Neuronal stem cell (in vitro differentiated cells): ENCODE measurements at regions not wholly inside any gene's neighbourhood (a gene's known extent, or its start where the extent isn't known, plus 50 kb on each side); places are given as distances from the start of the nearest gene placed in this dataset.

Source experiments
- DNase-seq: peaks from one replicate; pipeline ENCODE4 v3.0.0-alpha.2; 2013; ENCODE audit warnings: low spot score
- H2AFZ ChIP-seq: one replicate; pipeline ENCODE4 v1.6.1; 2013; ENCODE audit warnings: mild to moderate bottlenecking, low read length, inconsistent platforms
- H2AK5ac ChIP-seq: 2 replicates; pipeline ENCODE4 v1.6.1; 2013; ENCODE audit warnings: low read depth, mild to moderate bottlenecking, inconsistent platforms, low read length, moderate library complexity, mixed read lengths
- H2BK120ac ChIP-seq: 2 replicates; pipeline ENCODE4 v1.6.1; 2013; ENCODE audit warnings: low read depth, mild to moderate bottlenecking, inconsistent platforms, low read length, moderate library complexity, mixed read lengths
- H2BK12ac ChIP-seq: one replicate; pipeline ENCODE4 v1.6.1; 2013; ENCODE audit warnings: low read length, inconsistent platforms
- H2BK15ac ChIP-seq: 2 replicates; pipeline ENCODE4 v1.6.1; 2013; ENCODE audit warnings: mild to moderate bottlenecking, low read length, inconsistent platforms, mixed read lengths
- H2BK5ac ChIP-seq: one replicate; pipeline ENCODE4 v1.6.1; 2013; ENCODE audit warnings: inconsistent platforms, mild to moderate bottlenecking, low read length, moderate library complexity
- H3K14ac ChIP-seq: one replicate; pipeline ENCODE4 v1.6.1; 2013; ENCODE audit warnings: low read length, inconsistent platforms
- H3K18ac ChIP-seq: 2 replicates; pipeline ENCODE4 v1.6.1; 2013; ENCODE audit warnings: low read length, inconsistent platforms
- H3K23ac ChIP-seq: 2 replicates; pipeline ENCODE4 v1.6.1; 2013; ENCODE audit warnings: low read depth, mild to moderate bottlenecking, mixed read lengths, low read length, inconsistent platforms; ENCODE audit not compliant: poor library complexity
- H3K27ac ChIP-seq: replicated peaks from 3 replicates; pipeline ENCODE4 v1.5.1; 2013; ENCODE audit warnings: low read length, inconsistent platforms
- H3K27me3 ChIP-seq, 3 experiments: 2 replicates each; pipeline ENCODE4 v1.6.1; 2013; ENCODE audit warnings: low read length in 3 of 3, mild to moderate bottlenecking in 2 of 3, inconsistent platforms in 1 of 3, low read depth in 1 of 3, mixed read lengths in 1 of 3, moderate library complexity in 1 of 3; ENCODE audit not compliant: control insufficient read depth in 3 of 3, insufficient read depth in 3 of 3
- H3K36me3 ChIP-seq, 2 donors: replicated peaks in 1 of 2; 2 replicates each; pipeline ENCODE4 v1.6.1; 2013; ENCODE audit warnings: low read length in 2 of 2; ENCODE audit not compliant: control insufficient read depth in 2 of 2, insufficient read depth in 2 of 2
- H3K4ac ChIP-seq: 2 replicates; pipeline ENCODE4 v1.6.1; 2013; ENCODE audit warnings: inconsistent platforms, mild to moderate bottlenecking, low read length, moderate library complexity
- H3K4me1 ChIP-seq, 2 donors: 1 replicate in 1 of 2; 2 replicates in 1 of 2; pipeline ENCODE4 v1.6.1; 2013; ENCODE audit warnings: low read length in 2 of 2, low read depth in 1 of 2; ENCODE audit not compliant: control insufficient read depth in 2 of 2, insufficient read depth in 1 of 2
- H3K4me2 ChIP-seq: one replicate; pipeline ENCODE4 v1.6.1; 2013; ENCODE audit warnings: mild to moderate bottlenecking, low read length, inconsistent platforms; ENCODE audit not compliant: insufficient read depth, poor library complexity, severe bottlenecking
- H3K4me3 ChIP-seq, 2 donors: 2 replicates each; pipeline ENCODE4 v1.5.1; 2013; ENCODE audit warnings: low read length in 2 of 2, mild to moderate bottlenecking in 2 of 2, inconsistent platforms in 1 of 2, moderate library complexity in 1 of 2
- H3K79me1 ChIP-seq: one replicate; pipeline ENCODE4 v1.6.1; 2013; ENCODE audit warnings: low read depth, mild to moderate bottlenecking, inconsistent platforms, low read length, moderate library complexity
- H3K9ac ChIP-seq: one replicate; pipeline ENCODE4 v1.6.1; 2013; ENCODE audit warnings: mild to moderate bottlenecking, low read depth, low read length, inconsistent platforms; ENCODE audit not compliant: poor library complexity
- H3K9me3 ChIP-seq, 2 donors: replicated peaks in 1 of 2; 2 replicates each; pipeline versions ENCODE3 to v1.6.1; 2013; ENCODE audit warnings: low read length in 2 of 2, mild to moderate bottlenecking in 2 of 2, inconsistent platforms in 1 of 2, low read depth in 1 of 2, mixed read lengths in 1 of 2, moderate library complexity in 1 of 2; ENCODE audit not compliant: control insufficient read depth in 2 of 2, insufficient read depth in 1 of 2
- H4K8ac ChIP-seq: one replicate; pipeline ENCODE4 v1.6.1; 2013; ENCODE audit warnings: low read depth, mild to moderate bottlenecking, inconsistent platforms, low read length, moderate library complexity
- H4K91ac ChIP-seq: one replicate; pipeline ENCODE4 v1.6.1; 2013; ENCODE audit warnings: low read length, low read depth, mild to moderate bottlenecking, inconsistent platforms; ENCODE audit not compliant: poor library complexity
- WGBS, 2 donors: extraction: QIAGEN DNeasy Blood & Tissue Kit; methylation state at CpG; one replicate each; pipeline ENCODE4 v1.1.7; 2013; ENCODE audit warnings: missing lambda C conversion rate in 2 of 2, mixed read lengths in 1 of 2; ENCODE audit not compliant: insufficient read length in 2 of 2, insufficient replicate concordance in 1 of 2; ENCODE audit errors: extremely low coverage in 2 of 2; 5-methylcytosine and 5-hydroxymethylcytosine counted together

- peaks cover 0 to 2% of the 10 kb centered on the region in 2 donors for H3K36me3 ChIP-seq
- H2BK5ac ChIP-seq, result no peak overlapping the region
- no peak overlapping the region for H2AFZ ChIP-seq
- DNase-seq, result no peak
- H3K14ac ChIP-seq, result no peak overlapping the region
- H3K23ac ChIP-seq, result no peak overlapping the region
- no peaks in the 10 kb centered on the region for H3K79me1 ChIP-seq
- H3K27me3 ChIP-seq, result no peaks in the 10 kb centered on the region
- H3K4me1 ChIP-seq, result peaks cover 0 to 1% of the 10 kb centered on the region in 2 donors
- H3K4me3 ChIP-seq, result no peak overlapping the region
- H3K9ac ChIP-seq, result no peak overlapping the region
- WGBS, 2 donors, result no CpG with 5 or more reads among the region's 10 CpGs
- H2AK5ac ChIP-seq, result no peak overlapping the region
- no peak overlapping the region for H3K18ac ChIP-seq
- H3K27ac ChIP-seq, result no peak overlapping the region
- H4K91ac ChIP-seq, result no peak overlapping the region
- no peak overlapping the region for H3K4me2 ChIP-seq
- no peak overlapping the region for H4K8ac ChIP-seq
- no peak overlapping the region for H2BK15ac ChIP-seq
- no peak overlapping the region for H2BK120ac ChIP-seq
- H3K9me3 ChIP-seq, result peaks cover 0 to 2% of the 10 kb centered on the region in 2 donors
- H3K4ac ChIP-seq, result no peak overlapping the region
- no peak overlapping the region for H2BK12ac ChIP-seq
Observed at GRCh38 chr3:158005391-158006100, 100.7 kb downstream of the SHOX2 start.

GRCh38 chr3:157999246-157999645 lies 107.0 kb downstream of the SHOX2 start:
- Histone ChIP-seq H2BK5ac (no peak overlapping the region), H3K4me1 (no peaks in the 10 kb centered on the region), H3K4me2 (no peak overlapping the region), H3K14ac (no peak overlapping the region), H3K36me3 (no peaks in the 10 kb centered on the region), H2AFZ (no peak overlapping the region), H3K27ac (no peak overlapping the region), H3K4ac (no peak overlapping the region), H2AK5ac (no peak overlapping the region), H3K9ac (no peak overlapping the region), H3K4me3 (no peak overlapping the region), H2BK120ac (no peak overlapping the region), H3K79me1 (no peaks in the 10 kb centered on the region), H2BK12ac (no peak overlapping the region), H3K27me3 (no peaks in the 10 kb centered on the region), H4K91ac (no peak overlapping the region), H2BK15ac (no peak overlapping the region), H3K18ac (no peak overlapping the region), H4K8ac (no peak overlapping the region), H3K23ac (no peak overlapping the region), H3K9me3 (no peaks in the 10 kb centered on the region)
- no CpG with 5 or more reads among the region's 5 CpGs for WGBS, 2 donors
- no peak for DNase-seq

GRCh38 chr3:157982359-157982758 lies 123.9 kb downstream of the SHOX2 start:
- no peak for DNase-seq
- no peak overlapping the region for H3K14ac ChIP-seq
- no peak overlapping the region for H4K8ac ChIP-seq
- no peak overlapping the region for H4K91ac ChIP-seq
- H3K4me3 ChIP-seq, result no peak overlapping the region
- H3K4me1 ChIP-seq, result no peaks in the 10 kb centered on the region
- H3K9me3 ChIP-seq, result no peaks in the 10 kb centered on the region
- H3K79me1 ChIP-seq, result no peaks in the 10 kb centered on the region
- H2BK120ac ChIP-seq, result no peak overlapping the region
- no peaks in the 10 kb centered on the region for H3K27me3 ChIP-seq
- no peak overlapping the region for H2BK12ac ChIP-seq
- no peak overlapping the region for H2AK5ac ChIP-seq
- no peak overlapping the region for H2BK15ac ChIP-seq
- H3K18ac ChIP-seq, result no peak overlapping the region
- no peak overlapping the region for H3K4ac ChIP-seq
- H3K23ac ChIP-seq, result no peak overlapping the region
- no peak overlapping the region for H3K27ac ChIP-seq
- no CpG with 5 or more reads among the region's 1 CpG for WGBS, 2 donors
- no peak overlapping the region for H2BK5ac ChIP-seq
- H3K36me3 ChIP-seq, result no peaks in the 10 kb centered on the region
- no peak overlapping the region for H3K4me2 ChIP-seq
- H3K9ac ChIP-seq, result no peak overlapping the region
- no peak overlapping the region for H2AFZ ChIP-seq

- H3K27me3 ChIP-seq, result no peaks in the 10 kb centered on the region
- H2AK5ac ChIP-seq, result no peak overlapping the region
- no peak overlapping the region for H2AFZ ChIP-seq
- no peak overlapping the region for H3K9ac ChIP-seq
- no peak overlapping the region for H3K4me2 ChIP-seq
- H3K9me3 ChIP-seq, result no peaks in the 10 kb centered on the region
- no peak overlapping the region for H3K14ac ChIP-seq
- H3K79me1 ChIP-seq, result no peaks in the 10 kb centered on the region
- no peak overlapping the region for H3K23ac ChIP-seq
- no peak overlapping the region for H3K27ac ChIP-seq
- H3K18ac ChIP-seq, result no peak overlapping the region
- DNase-seq, result no peak
- H2BK5ac ChIP-seq, result no peak overlapping the region
- H4K8ac ChIP-seq, result no peak overlapping the region
- H2BK15ac ChIP-seq, result no peak overlapping the region
- H2BK12ac ChIP-seq, result no peak overlapping the region
- H3K4me3 ChIP-seq, result no peak overlapping the region
- H4K91ac ChIP-seq, result no peak overlapping the region
- H2BK120ac ChIP-seq, result no peak overlapping the region
- H3K36me3 ChIP-seq, result no peaks in the 10 kb centered on the region
- no peak overlapping the region for H3K4ac ChIP-seq
- WGBS, 2 donors, result no CpG with 5 or more reads among the region's 3 CpGs
- no peaks in the 10 kb centered on the region for H3K4me1 ChIP-seq
Observed at GRCh38 chr3:157981819-157982218, 124.4 kb downstream of the SHOX2 start.
